GM10266 (cell line): ENCODE measurements at regions not wholly inside any gene's neighbourhood (a gene's known extent, or its start where the extent isn't known, plus 50 kb on each side); places are given as distances from the start of the nearest gene placed in this dataset.
"Not testable (repeated sequence)": the region's sequence is repeated elsewhere in the genome, so short reads cannot be mapped to it uniquely, and the experiment has no call there.

Experiments
- DNase-seq: peaks from one replicate; pipeline ENCODE4 v3.0.0; 2012; ENCODE audit errors: extremely low spot score
- CTCF ChIP-seq: IDR thresholded peaks from 2 replicates; pipeline ENCODE4 v1.5.1; 2012; ENCODE audit warnings: mild to moderate bottlenecking, low read depth; ENCODE audit not compliant: control insufficient read depth, insufficient read depth; ENCODE audit errors: missing control alignments

DNA sequence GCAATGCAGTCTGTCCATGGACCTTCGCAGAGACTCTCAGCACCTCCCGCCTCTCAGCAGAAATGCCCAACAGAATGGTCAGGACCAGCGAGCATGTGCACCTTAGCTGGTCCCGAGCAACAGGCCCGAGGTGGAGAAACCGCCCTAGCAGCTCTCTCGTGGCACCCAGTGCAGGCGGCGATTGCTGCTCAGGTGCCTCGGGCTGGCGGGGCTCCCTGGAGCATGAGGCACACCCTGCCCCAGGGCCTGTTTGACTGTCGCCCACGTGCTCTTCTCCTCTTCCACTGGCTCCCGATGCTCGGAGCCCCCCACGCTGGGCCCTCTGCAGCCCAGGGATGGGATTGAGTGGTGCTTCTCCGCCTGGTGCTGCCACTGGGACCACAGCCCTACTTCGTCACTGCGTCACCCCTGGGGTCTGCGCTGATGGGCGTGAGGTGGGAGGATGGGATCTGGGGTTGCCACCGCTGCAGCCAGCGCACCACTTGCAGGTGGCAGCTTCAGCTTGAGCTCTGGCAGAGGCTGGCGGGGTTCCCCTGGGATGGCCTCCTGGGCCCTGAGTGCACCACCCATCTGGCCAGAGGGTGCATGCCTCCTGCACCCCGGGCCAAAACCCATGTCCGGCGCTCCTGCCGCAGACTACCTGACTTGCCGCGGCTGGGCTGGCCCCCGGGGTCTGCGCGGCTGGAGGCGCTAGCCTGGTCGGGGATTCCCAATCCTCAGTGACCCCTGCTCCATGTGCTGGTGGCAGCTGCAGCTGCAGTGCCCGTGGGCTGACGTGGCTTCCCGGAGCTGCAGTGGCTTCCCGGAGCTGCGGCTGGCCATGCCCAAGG is 244.2 kb downstream of the FOXD4L6 start:
- DNase-seq, result peak; percentile 10

DNA sequence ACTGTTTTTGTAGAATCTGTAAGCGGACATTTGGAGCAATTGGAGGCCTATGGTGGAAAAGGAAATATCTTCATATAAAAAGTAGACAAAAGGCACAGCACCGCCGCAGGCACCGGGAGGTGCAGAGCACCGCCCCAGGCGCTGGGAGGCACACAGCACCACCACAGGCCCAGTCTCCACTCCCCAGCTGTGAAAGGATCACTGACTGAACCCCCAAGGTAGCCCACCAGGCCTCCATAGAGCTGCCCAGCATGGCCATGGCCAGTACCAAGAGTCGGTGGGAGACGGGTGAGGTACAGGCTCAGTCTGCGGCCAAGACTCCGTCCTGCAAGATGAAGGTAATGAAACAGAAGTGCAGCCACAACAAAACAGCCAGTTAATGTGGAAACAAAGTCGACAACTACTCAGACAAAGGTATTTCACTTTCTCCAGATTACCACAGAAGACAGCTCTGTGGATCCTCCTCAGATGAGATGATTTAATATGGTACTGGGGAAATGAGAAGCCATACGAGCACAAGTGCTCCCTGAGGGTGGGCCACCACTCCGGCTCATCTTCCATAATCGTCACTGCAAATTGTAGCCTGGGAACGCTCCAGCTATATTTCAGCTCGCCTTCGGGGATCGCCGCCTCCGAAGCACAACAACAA is 244.9 kb downstream of the FOXD4L6 start:
- peak; percentile 4 for DNase-seq

More for the DNA sequence above, 244.2 kb downstream of the FOXD4L6 start:
- TF ChIP-seq CTCF, result no peak

- not testable (repeated sequence) for DNase-seq
These were observed 254.7 kb downstream of the FOXD4L6 start for GRCh38 chr9:40873753-40874295.

GRCh38 chr9:40868437-40868836 is 260.0 kb downstream of the FOXD4L6 start:
- DNase-seq, result not testable (repeated sequence)
